OCI-LY1 (cell line): ENCODE measurements at regions not wholly inside any gene's neighbourhood (a gene's known extent, or its start where the extent isn't known, plus 50 kb on each side); places are given as distances from the start of the nearest gene placed in this dataset.

Experiments
- H2AFZ ChIP-seq: fragments of 200-600 bp; sonication (generic), shearing (Covaris generic); 2 replicates; pipeline ENCODE4 v1.6.0; 2014; ENCODE audit warnings: antibody characterized with exemption, mild to moderate bottlenecking, low read length
- H3F3A ChIP-seq: fragments of 200-600 bp; sonication (generic), shearing (Covaris generic); 2 replicates; pipeline ENCODE4 v1.6.0; 2014; ENCODE audit warnings: mild to moderate bottlenecking, antibody characterized with exemption, low read length, moderate library complexity; ENCODE audit not compliant: insufficient read depth
- H3K27ac ChIP-seq: fragments of 200-600 bp; sonication (generic); 2 replicates; pipeline ENCODE4 v1.5.1; 2014; ENCODE audit warnings: low read length, mixed run types, mild to moderate bottlenecking, low read depth; ENCODE audit not compliant: poor library complexity, severe bottlenecking
- H3K27me3 ChIP-seq: fragments of 200-600 bp; sonication (generic); 2 replicates; pipeline ENCODE4 v1.6.0; 2014; ENCODE audit warnings: antibody characterized with exemption, mild to moderate bottlenecking, low read length, moderate library complexity; ENCODE audit not compliant: insufficient read depth
- H3K36me3 ChIP-seq: fragments of 200-600 bp; sonication (generic); 2 replicates; pipeline ENCODE4 v1.6.1; 2014; ENCODE audit warnings: mild to moderate bottlenecking, antibody characterized with exemption, low read length, moderate library complexity, mixed read lengths; ENCODE audit not compliant: insufficient read depth
- H3K4me1 ChIP-seq: fragments of 200-600 bp; sonication (generic); 2 replicates; pipeline ENCODE4 v1.5.1; 2014; ENCODE audit warnings: mild to moderate bottlenecking, low read length, moderate library complexity; ENCODE audit not compliant: insufficient read depth, severe bottlenecking
- H3K4me2 ChIP-seq: fragments of 200-600 bp; sonication (generic), shearing (Covaris generic); 2 replicates; pipeline ENCODE4 v1.6.1; 2014; ENCODE audit warnings: low read length
- H3K4me3 ChIP-seq: fragments of 200-600 bp; sonication (generic); 2 replicates; pipeline ENCODE4 v1.5.1; 2014; ENCODE audit warnings: low read length, low read depth, mild to moderate bottlenecking, mixed read lengths; ENCODE audit not compliant: poor library complexity, severe bottlenecking
- H3K79me2 ChIP-seq: fragments of 200-600 bp; shearing (Covaris generic); 2 replicates; pipeline ENCODE4 v1.6.1; 2016; ENCODE audit warnings: mixed run types, low read length, mixed read lengths; ENCODE audit not compliant: insufficient read depth
- H3K9ac ChIP-seq: fragments of 200-600 bp; sonication (generic), shearing (Covaris generic); 2 replicates; pipeline ENCODE4 v1.6.1; 2014; ENCODE audit warnings: mild to moderate bottlenecking, low read length, mixed read lengths
- H3K9me2 ChIP-seq: fragments of 200-600 bp; sonication (generic), shearing (Covaris generic); 2 replicates; pipeline ENCODE4 v1.6.1; 2014; ENCODE audit warnings: low read depth, mild to moderate bottlenecking, low read length, mixed read lengths
- H3K9me3 ChIP-seq: fragments of 200-600 bp; shearing (Covaris generic); 2 replicates; pipeline ENCODE4 v1.6.1; 2014; ENCODE audit warnings: low read length, mixed read lengths
- H4K20me1 ChIP-seq: fragments of 200-600 bp; sonication (generic), shearing (Covaris generic); 2 replicates; pipeline ENCODE4 v1.6.0; 2016; ENCODE audit warnings: mild to moderate bottlenecking, low read length; ENCODE audit not compliant: insufficient read depth
- EZH2 ChIP-seq: fragments of 200-600 bp; sonication (generic), shearing (Covaris generic); IDR thresholded peaks from 2 replicates; pipeline ENCODE4 v1.8.0; 2017; ENCODE audit warnings: borderline replicate concordance, mixed run types, mild to moderate bottlenecking, antibody characterized with exemption, low read length, moderate library complexity, mixed read lengths
- TF ChIP-seq, protein P1 (sequence below): fragments of 200-600 bp; sonication (generic), shearing (Covaris generic); IDR thresholded peaks from 2 replicates; pipeline ENCODE4 v1.5.1; 2017; ENCODE audit warnings: mild to moderate bottlenecking, antibody characterized with exemption, low read length, moderate library complexity, mixed read lengths

DNA sequence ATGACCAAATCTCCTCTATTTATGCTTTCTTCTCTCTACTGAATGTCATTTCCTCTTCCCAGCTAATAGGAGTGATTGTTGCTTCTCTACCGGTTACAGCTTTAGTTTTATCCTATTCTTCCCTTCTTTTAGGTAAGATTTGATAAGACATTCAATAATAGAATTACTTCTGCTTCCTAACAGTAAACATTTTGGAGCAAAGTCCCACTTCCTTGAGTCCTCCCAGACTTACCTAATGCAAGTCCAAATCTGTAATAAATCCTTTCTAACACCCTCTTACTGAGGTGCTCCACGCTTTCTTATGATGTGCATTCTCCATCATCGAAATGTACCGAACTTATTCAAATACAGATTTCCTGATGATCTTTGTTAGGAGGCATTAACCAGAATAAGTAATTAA lies 79.2 kb upstream of the GPM6A start:
- Histone ChIP-seq H3K36me3 (no peaks in the 10 kb centered on the region), H3K27me3 (no peaks in the 10 kb centered on the region), H3F3A (no peaks in the 10 kb centered on the region), H3K79me2 (no peaks in the 10 kb centered on the region), H3K9me2 (no peaks in the 10 kb centered on the region), H3K4me1 (no peaks in the 10 kb centered on the region), H4K20me1 (no peaks in the 10 kb centered on the region), H3K27ac (no peak overlapping the region), H2AFZ (no peak overlapping the region), H3K4me2 (no peak overlapping the region), H3K9ac (no peak overlapping the region), H3K9me3 (no peaks in the 10 kb centered on the region), H3K4me3 (no peak overlapping the region)
- no peak for TF ChIP-seq EZH2
- TF ChIP-seq, protein P1, sequence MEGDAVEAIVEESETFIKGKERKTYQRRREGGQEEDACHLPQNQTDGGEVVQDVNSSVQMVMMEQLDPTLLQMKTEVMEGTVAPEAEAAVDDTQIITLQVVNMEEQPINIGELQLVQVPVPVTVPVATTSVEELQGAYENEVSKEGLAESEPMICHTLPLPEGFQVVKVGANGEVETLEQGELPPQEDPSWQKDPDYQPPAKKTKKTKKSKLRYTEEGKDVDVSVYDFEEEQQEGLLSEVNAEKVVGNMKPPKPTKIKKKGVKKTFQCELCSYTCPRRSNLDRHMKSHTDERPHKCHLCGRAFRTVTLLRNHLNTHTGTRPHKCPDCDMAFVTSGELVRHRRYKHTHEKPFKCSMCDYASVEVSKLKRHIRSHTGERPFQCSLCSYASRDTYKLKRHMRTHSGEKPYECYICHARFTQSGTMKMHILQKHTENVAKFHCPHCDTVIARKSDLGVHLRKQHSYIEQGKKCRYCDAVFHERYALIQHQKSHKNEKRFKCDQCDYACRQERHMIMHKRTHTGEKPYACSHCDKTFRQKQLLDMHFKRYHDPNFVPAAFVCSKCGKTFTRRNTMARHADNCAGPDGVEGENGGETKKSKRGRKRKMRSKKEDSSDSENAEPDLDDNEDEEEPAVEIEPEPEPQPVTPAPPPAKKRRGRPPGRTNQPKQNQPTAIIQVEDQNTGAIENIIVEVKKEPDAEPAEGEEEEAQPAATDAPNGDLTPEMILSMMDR, result no peak

DNA sequence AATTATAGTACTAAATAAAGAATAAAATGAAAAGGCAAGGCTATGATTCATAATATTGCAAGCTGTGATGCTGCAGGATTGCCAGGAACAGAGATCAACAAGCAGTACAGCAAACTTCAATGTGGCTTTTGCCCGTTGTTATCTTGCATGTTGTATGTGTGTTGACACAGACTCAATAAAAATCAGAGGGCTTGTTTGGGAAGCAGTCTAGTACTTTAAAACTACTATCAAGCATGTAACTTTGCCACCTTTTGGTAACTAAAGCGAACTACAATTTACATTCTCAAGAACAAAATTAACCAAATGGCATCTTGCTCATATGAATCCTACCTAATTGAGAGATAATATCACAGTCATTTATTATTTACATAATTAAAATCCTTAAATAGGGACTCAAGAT lies 79.8 kb upstream of the GPM6A start:
- H3K27me3 ChIP-seq, result no peaks in the 10 kb centered on the region
- H3K9ac ChIP-seq, result no peak overlapping the region
- no peaks in the 10 kb centered on the region for H4K20me1 ChIP-seq
- H3F3A ChIP-seq, result no peaks in the 10 kb centered on the region
- H2AFZ ChIP-seq, result no peak overlapping the region
- H3K79me2 ChIP-seq, result no peaks in the 10 kb centered on the region
- no peak overlapping the region for H3K4me2 ChIP-seq
- H3K9me2 ChIP-seq, result no peaks in the 10 kb centered on the region
- H3K9me3 ChIP-seq, result no peaks in the 10 kb centered on the region
- no peaks in the 10 kb centered on the region for H3K36me3 ChIP-seq
- no peak overlapping the region for H3K27ac ChIP-seq
- H3K4me1 ChIP-seq, result no peaks in the 10 kb centered on the region
- no peak for TF ChIP-seq EZH2
- TF ChIP-seq, protein P1, result peak; percentile 41; the same call in 1 of the 2 replicates
- H3K4me3 ChIP-seq, result no peak overlapping the region

- TF ChIP-seq, protein P1, result no peak
- no peak for TF ChIP-seq EZH2
- Histone ChIP-seq H2AFZ (no peak overlapping the region), H3F3A (no peaks in the 10 kb centered on the region), H4K20me1 (no peaks in the 10 kb centered on the region), H3K4me1 (no peaks in the 10 kb centered on the region), H3K36me3 (no peaks in the 10 kb centered on the region), H3K79me2 (no peaks in the 10 kb centered on the region), H3K9me3 (no peaks in the 10 kb centered on the region), H3K9me2 (no peaks in the 10 kb centered on the region), H3K4me2 (no peak overlapping the region), H3K27ac (no peak overlapping the region), H3K4me3 (no peak overlapping the region), H3K9ac (no peak overlapping the region), H3K27me3 (no peaks in the 10 kb centered on the region)
These were observed 93.9 kb upstream of the GPM6A start for GRCh38 chr4:175905925-175906324.
